Uterus (tissue), 2 donors: ENCODE measurements at regions not wholly inside any gene's neighbourhood (a gene's known extent, or its start where the extent isn't known, plus 50 kb on each side); places are given as distances from the start of the nearest gene placed in this dataset.

ENCODE experiments used
- POLR2A ChIP-seq, 2 donors: fragments of 450-650 bp; IDR thresholded peaks; one replicate each; pipeline ENCODE4 v1.6.1; 2016; ENCODE audit warnings: antibody characterized with exemption in 2 of 2, mild to moderate bottlenecking in 1 of 2, moderate library complexity in 1 of 2
- TF ChIP-seq, protein P1 (sequence below), 4 experiments: fragments of 200-600 bp in 2 of 4; fragments of 450-650 bp in 2 of 4; sonication (generic) in 2 of 4; IDR thresholded peaks; one replicate each; pipeline ENCODE4 v1.5.1; 2016 to 2019; ENCODE audit warnings: antibody characterized with exemption in 4 of 4, mild to moderate bottlenecking in 2 of 4, moderate library complexity in 1 of 4

DNA sequence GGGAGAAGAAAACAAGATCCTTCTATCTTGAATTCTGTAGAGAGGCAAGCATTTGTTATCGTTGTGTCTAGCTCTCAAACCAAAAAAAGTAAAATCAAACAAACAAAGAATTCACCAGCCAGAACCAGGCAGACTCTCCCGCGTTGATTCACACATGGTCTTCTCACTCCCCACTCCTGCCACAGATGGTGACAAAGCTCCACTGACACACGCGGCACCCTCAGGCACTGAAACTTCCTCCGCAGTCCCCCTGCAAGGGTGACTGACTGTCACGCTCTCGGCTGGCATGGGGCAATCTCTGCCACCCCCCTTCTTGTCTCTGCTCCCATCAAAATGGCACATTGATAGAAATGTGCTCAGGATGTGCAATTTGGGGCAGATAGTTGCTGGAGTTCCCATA lies 304.9 kb downstream of the DHX15 start:
- TF ChIP-seq, protein P1, sequence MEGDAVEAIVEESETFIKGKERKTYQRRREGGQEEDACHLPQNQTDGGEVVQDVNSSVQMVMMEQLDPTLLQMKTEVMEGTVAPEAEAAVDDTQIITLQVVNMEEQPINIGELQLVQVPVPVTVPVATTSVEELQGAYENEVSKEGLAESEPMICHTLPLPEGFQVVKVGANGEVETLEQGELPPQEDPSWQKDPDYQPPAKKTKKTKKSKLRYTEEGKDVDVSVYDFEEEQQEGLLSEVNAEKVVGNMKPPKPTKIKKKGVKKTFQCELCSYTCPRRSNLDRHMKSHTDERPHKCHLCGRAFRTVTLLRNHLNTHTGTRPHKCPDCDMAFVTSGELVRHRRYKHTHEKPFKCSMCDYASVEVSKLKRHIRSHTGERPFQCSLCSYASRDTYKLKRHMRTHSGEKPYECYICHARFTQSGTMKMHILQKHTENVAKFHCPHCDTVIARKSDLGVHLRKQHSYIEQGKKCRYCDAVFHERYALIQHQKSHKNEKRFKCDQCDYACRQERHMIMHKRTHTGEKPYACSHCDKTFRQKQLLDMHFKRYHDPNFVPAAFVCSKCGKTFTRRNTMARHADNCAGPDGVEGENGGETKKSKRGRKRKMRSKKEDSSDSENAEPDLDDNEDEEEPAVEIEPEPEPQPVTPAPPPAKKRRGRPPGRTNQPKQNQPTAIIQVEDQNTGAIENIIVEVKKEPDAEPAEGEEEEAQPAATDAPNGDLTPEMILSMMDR (IDR thresholded peaks at IDR 0.05) = no peak
- TF ChIP-seq POLR2A (IDR thresholded peaks at IDR 0.05) = no peak
